22Rv1 (cell line): ENCODE measurements at regions not wholly inside any gene's neighbourhood (a gene's known extent, or its start where the extent isn't known, plus 50 kb on each side); places are given as distances from the start of the nearest gene placed in this dataset.
A peak's percentile ranks its signal among the peaks of the same experiment; 100 is the strongest.

Experiments
- H3K27ac ChIP-seq: fragments of 450-650 bp; 2 replicates; pipeline ENCODE4 v1.5.1; 2017
- CTCF ChIP-seq: fragments of 450-650 bp; IDR thresholded peaks from 2 replicates; pipeline ENCODE4 v1.5.1; 2017; ENCODE audit warnings: mild to moderate bottlenecking
- ZFX ChIP-seq: fragments of 450-650 bp; IDR thresholded peaks from 2 replicates; pipeline ENCODE4 v1.6.1; 2017; ENCODE audit warnings: antibody characterized with exemption, borderline replicate concordance

- no peak for TF ChIP-seq CTCF
- TF ChIP-seq ZFX = no peak
- no peak overlapping the region for H3K27ac ChIP-seq
These were observed 2253.2 kb upstream of the TENM3 start for GRCh38 chr4:179989975-179990374.

DNA sequence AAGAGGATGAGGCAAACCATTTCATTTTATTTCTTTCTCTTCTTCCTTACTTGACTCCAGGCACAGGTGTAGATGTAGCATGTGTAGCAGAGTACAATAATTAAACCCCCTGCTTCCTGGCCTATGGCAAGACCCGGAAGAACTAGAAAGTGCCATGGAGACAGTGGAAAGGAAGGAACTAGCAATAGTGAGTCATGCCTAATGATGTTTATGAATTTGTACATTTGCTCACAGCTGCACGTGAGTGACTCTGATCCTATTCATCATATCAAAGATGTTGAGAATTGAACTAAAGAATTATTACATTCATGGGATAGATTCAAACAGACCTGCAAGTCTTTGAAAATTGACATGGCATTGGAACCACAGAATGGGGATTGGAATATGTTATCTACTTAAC is 2233.9 kb upstream of the TENM3 start:
- H3K27ac ChIP-seq = no peak overlapping the region
- TF ChIP-seq CTCF = no peak
- no peak for TF ChIP-seq ZFX

GRCh38 chr4:180028682-180029081 is 2214.5 kb upstream of the TENM3 start:
- no peak overlapping the region for H3K27ac ChIP-seq
- TF ChIP-seq CTCF (peak; percentile 80), ZFX (no peak)

GRCh38 chr4:180031330-180031729 is 2211.9 kb upstream of the TENM3 start:
- no peak overlapping the region for H3K27ac ChIP-seq
- TF ChIP-seq ZFX = no peak

DNA sequence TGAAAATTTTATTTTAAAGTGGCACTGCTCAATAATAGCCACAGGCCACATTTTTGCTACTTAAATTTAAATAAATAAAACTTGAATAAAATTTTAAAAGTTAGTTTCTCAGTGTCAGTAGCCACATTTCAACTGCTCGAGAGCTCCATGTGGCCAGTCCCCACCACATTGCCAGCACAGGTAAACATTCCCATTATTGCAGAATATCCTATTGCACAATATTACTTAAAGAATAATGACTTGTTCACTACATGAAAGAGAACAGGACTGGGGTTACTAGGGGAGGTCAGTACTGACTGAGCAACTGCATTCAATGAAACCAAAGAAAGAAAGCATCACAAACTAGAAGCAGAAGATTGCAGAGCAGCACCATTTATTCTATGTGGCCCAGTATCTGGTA is 2201.6 kb upstream of the TENM3 start:
- TF ChIP-seq CTCF = no peak
- TF ChIP-seq ZFX = no peak
- no peak overlapping the region for H3K27ac ChIP-seq

GRCh38 chr4:180052629-180053028 is 2190.6 kb upstream of the TENM3 start:
- TF ChIP-seq ZFX (no peak), CTCF (no peak)
- H3K27ac ChIP-seq = no peak overlapping the region

- H3K27ac ChIP-seq = no peak overlapping the region
- TF ChIP-seq CTCF = no peak
These were observed 2188.9 kb upstream of the TENM3 start for GRCh38 chr4:180054291-180054690.

DNA sequence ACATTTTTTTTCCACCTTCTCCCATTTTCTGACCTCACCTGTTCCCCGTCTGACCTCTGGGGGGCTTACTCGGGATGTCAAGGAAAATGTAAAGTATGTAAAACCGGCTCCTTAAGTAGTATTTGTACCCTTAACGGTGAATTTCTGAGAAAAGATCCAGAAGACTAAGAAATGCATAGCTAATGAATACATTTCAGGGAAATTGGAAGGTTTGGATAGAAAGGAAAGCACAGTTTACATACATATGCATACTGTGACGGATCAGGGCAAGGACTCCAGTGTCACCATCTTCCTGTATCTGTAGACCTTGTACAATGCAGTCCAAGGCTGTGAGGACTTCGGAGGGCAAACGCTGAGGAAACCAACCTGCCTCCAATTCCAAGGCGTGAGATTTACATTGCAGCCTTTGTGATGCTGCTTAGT is 2185.9 kb upstream of the TENM3 start:
- no peak for TF ChIP-seq ZFX
- TF ChIP-seq CTCF = peak; percentile 61
- H3K27ac ChIP-seq = peak overlapping the region; percentile 83; the same call in 1 of the 2 replicates
